DND-41 (cell line): ENCODE measurements at regions not wholly inside any gene's neighbourhood (a gene's known extent, or its start where the extent isn't known, plus 50 kb on each side); places are given as distances from the start of the nearest gene placed in this dataset.
"Not testable (repeated sequence)": the region's sequence is repeated elsewhere in the genome, so short reads cannot be mapped to it uniquely, and the experiment has no call there.

ENCODE experiments used
- ATAC-seq: fragments of 200-7000 bp; cut with Tn5 transposase; 3 replicates; pipeline ENCODE4 v1.9.1; 2021; ENCODE audit warnings: low read depth; ENCODE audit not compliant: insufficient read depth
- DNase-seq: peaks from one replicate; pipeline ENCODE4 v3.0.0-alpha.2; 2020
- H2AFZ ChIP-seq: 2 replicates; pipeline ENCODE4 v1.6.0; 2012; ENCODE audit warnings: low read depth, low read length
- H3K27ac ChIP-seq: 2 replicates; pipeline ENCODE4 v1.5.1; 2012; ENCODE audit warnings: low read length, inconsistent platforms
- H3K27me3 ChIP-seq: fragments of 200-600 bp; sonication (generic); 2 replicates; pipeline ENCODE4 v1.6.0; 2012; ENCODE audit warnings: low read length, mild to moderate bottlenecking, inconsistent platforms; ENCODE audit not compliant: insufficient read depth, poor library complexity
- H3K36me3 ChIP-seq: 2 replicates; pipeline ENCODE4 v1.5.1; 2012; ENCODE audit warnings: low read length, inconsistent platforms; ENCODE audit not compliant: insufficient read depth
- H3K4me1 ChIP-seq: 2 replicates; pipeline ENCODE4 v1.5.1; 2012; ENCODE audit warnings: mild to moderate bottlenecking, low read length; ENCODE audit not compliant: insufficient read depth
- H3K4me2 ChIP-seq: 2 replicates; pipeline ENCODE4 v1.6.0; 2012; ENCODE audit warnings: mild to moderate bottlenecking, moderate library complexity, low read length, inconsistent platforms; ENCODE audit not compliant: insufficient read depth
- H3K4me3 ChIP-seq, 2 experiments: fragments of 200-600 bp in 1 of 2; shearing (Covaris generic) in 1 of 2; 2 replicates each; pipeline ENCODE4 v1.5.1; 2012 to 2016; ENCODE audit warnings: inconsistent platforms in 2 of 2, low read length in 2 of 2, mild to moderate bottlenecking in 2 of 2, low read depth in 1 of 2, moderate library complexity in 1 of 2
- H3K79me2 ChIP-seq: 2 replicates; pipeline ENCODE4 v1.6.0; 2012; ENCODE audit warnings: low read length, inconsistent platforms; ENCODE audit not compliant: insufficient read depth
- H3K9ac ChIP-seq: 2 replicates; pipeline ENCODE4 v1.6.0; 2012; ENCODE audit warnings: low read depth, mild to moderate bottlenecking, inconsistent platforms, low read length, moderate library complexity
- H3K9me3 ChIP-seq: 2 replicates; pipeline ENCODE4 v1.5.1; 2012; ENCODE audit warnings: low read length, moderate library complexity, mild to moderate bottlenecking, inconsistent platforms; ENCODE audit not compliant: insufficient read depth, severe bottlenecking
- H4K20me1 ChIP-seq: 2 replicates; pipeline ENCODE4 v1.6.0; 2012; ENCODE audit warnings: low read length; ENCODE audit not compliant: insufficient read depth
- EZH2 ChIP-seq: IDR thresholded peaks from 3 replicates; pipeline ENCODE4 v1.6.1; 2012; ENCODE audit warnings: borderline replicate concordance, low read depth, mild to moderate bottlenecking, moderate library complexity, low read length, inconsistent platforms; ENCODE audit not compliant: severe bottlenecking
- TF ChIP-seq, protein P1 (sequence below): IDR thresholded peaks from 2 replicates; pipeline ENCODE4 v1.5.1; 2012; ENCODE audit warnings: borderline replicate concordance, low read length, moderate library complexity, mild to moderate bottlenecking; ENCODE audit not compliant: poor library complexity, severe bottlenecking; ENCODE audit errors: extremely low read depth

GRCh38 chr6:167690931-167691330 lies 135.8 kb upstream of the AFDN start:
- no peaks in the 10 kb centered on the region for H3K27me3 ChIP-seq
- H3K27ac ChIP-seq, result no peak overlapping the region

DNA sequence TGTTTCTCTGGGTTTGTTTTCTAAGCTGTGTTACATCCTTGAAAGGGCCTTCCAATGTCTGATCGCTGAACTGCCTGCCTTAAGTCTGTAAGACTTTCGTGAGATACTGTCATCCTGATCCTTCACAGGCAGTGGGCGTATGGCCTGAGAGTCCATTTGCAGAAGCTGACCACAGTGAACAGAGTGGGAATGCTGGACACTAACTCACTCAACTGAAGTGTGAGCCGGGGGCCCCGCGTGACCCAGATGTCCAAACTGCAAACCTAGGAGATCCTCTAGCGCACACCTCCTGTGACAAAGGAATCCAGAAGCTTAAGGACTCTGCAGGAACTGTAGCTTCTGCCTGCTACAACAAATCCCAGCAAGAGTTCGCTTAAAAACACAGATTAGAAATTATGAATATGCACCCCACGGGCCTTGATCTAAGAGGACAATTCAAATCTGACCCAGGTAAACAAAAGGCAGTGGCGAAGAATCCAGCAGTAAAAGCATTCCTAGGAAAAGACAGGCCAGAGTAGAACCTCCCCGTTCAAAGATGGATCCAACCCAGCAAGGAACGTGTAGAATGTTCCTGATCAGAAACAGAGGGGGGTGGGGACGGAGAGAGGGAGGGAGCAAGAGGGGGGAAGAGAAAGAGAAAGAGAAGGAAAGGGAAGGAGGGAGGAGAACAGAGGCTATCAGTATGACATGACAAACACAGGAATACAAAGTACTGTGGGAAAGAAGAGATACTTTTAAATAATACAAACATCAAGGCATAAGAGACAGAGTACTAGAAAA lies 135.0 kb upstream of the AFDN start:
- DNase-seq, result no peak
- ATAC-seq, result no peak
- no peaks in the 10 kb centered on the region for H3K36me3 ChIP-seq
- no peaks in the 10 kb centered on the region for H3K79me2 ChIP-seq
- H3K9ac ChIP-seq, result no peak overlapping the region
- H3K4me2 ChIP-seq, result no peak overlapping the region
- no peaks in the 10 kb centered on the region for H3K27me3 ChIP-seq
- H3K4me1 ChIP-seq, result no peaks in the 10 kb centered on the region
- no peaks in the 10 kb centered on the region for H4K20me1 ChIP-seq
- TF ChIP-seq, protein P1, sequence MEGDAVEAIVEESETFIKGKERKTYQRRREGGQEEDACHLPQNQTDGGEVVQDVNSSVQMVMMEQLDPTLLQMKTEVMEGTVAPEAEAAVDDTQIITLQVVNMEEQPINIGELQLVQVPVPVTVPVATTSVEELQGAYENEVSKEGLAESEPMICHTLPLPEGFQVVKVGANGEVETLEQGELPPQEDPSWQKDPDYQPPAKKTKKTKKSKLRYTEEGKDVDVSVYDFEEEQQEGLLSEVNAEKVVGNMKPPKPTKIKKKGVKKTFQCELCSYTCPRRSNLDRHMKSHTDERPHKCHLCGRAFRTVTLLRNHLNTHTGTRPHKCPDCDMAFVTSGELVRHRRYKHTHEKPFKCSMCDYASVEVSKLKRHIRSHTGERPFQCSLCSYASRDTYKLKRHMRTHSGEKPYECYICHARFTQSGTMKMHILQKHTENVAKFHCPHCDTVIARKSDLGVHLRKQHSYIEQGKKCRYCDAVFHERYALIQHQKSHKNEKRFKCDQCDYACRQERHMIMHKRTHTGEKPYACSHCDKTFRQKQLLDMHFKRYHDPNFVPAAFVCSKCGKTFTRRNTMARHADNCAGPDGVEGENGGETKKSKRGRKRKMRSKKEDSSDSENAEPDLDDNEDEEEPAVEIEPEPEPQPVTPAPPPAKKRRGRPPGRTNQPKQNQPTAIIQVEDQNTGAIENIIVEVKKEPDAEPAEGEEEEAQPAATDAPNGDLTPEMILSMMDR, result no peak
- TF ChIP-seq EZH2, result no peak
- no peak overlapping the region for H2AFZ ChIP-seq
- no peak overlapping the region for H3K27ac ChIP-seq
- H3K4me3 ChIP-seq, result no peak overlapping the region
- H3K9me3 ChIP-seq, result no peaks in the 10 kb centered on the region

More at GRCh38 chr6:167690931-167691330, 135.8 kb upstream of the AFDN start:
- Histone ChIP-seq H3K4me2 (no peak overlapping the region), H4K20me1 (no peaks in the 10 kb centered on the region), H3K4me1 (no peaks in the 10 kb centered on the region), H3K79me2 (no peaks in the 10 kb centered on the region), H3K9ac (no peak overlapping the region), H3K4me3 (no peak overlapping the region), H2AFZ (no peak overlapping the region), H3K36me3 (no peaks in the 10 kb centered on the region), H3K9me3 (no peaks in the 10 kb centered on the region)
- ATAC-seq (no peak), DNase-seq (no peak)
- TF ChIP-seq EZH2, result no peak
- TF ChIP-seq, protein P1, result no peak

- H2AFZ ChIP-seq, H3K9ac ChIP-seq, H3K4me2 ChIP-seq, H3K27me3 ChIP-seq, H3K79me2 ChIP-seq, H3K9me3 ChIP-seq, H3K4me1 ChIP-seq, H3K36me3 ChIP-seq, H3K4me3 ChIP-seq, H4K20me1 ChIP-seq, H3K27ac ChIP-seq, ATAC-seq, DNase-seq: not testable (repeated sequence)
These were observed 133.2 kb upstream of the AFDN start for GRCh38 chr6:167693478-167693877.

- H3K4me3 ChIP-seq, result no peak overlapping the region
- no peaks in the 10 kb centered on the region for H3K9me3 ChIP-seq
- no peak overlapping the region for H3K4me2 ChIP-seq
- DNase-seq (no peak), ATAC-seq (no peak)
- no peak overlapping the region for H3K9ac ChIP-seq
- peaks cover 10% of the 10 kb centered on the region for H3K4me1 ChIP-seq
- no peak overlapping the region for H3K27ac ChIP-seq
- H3K79me2 ChIP-seq, result no peaks in the 10 kb centered on the region
- H4K20me1 ChIP-seq, result 0 out of 2 replicates have a peak, but pooled peaks cover 2% of the 10 kb centered on the region
- peaks cover 14% of the 10 kb centered on the region for H3K27me3 ChIP-seq
- no peak for TF ChIP-seq EZH2
- TF ChIP-seq, protein P1, result no peak
- H2AFZ ChIP-seq, result no peak overlapping the region
- H3K36me3 ChIP-seq, result no peaks in the 10 kb centered on the region
These were observed 130.9 kb upstream of the AFDN start for GRCh38 chr6:167695831-167696230.
